ENCODE measurements at regions not wholly inside any gene's neighbourhood (a gene's known extent, or its start where the extent isn't known, plus 50 kb on each side); places are given as distances from the start of the nearest gene placed in this dataset.

DNA sequence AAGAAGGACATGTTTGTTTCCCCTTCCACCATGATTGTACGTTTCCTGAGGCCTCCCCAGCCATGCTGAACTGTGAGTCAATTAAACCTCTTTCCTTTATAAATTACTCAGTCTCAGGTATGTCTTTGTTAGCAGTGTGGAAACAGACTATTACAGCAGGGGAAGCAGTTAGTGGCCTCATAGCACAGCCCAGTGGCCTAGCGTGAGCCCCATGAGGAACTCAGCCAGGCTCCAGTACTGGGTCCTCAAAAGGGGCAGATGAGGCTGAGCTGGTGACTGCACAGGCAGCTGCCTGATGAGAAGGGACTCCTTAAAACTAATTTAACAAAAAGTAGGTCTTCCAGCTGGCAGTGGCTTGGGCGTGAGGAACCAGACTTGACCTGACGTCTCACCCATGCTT, 399.9 kb downstream of the CDH26 start:
- TF ChIP-seq OSR1 (CRISPR knock-in tag; IDR thresholded peaks at IDR 0.05) = no peak
- no peak for TF ChIP-seq ZNF8 (CRISPR knock-in tag; IDR thresholded peaks at IDR 0.05)
- TF ChIP-seq POU6F1 (CRISPR knock-in tag; IDR thresholded peaks at IDR 0.05; ENCODE audit: borderline replicate concordance, low read depth) = no peak
- TF ChIP-seq BACH2 (CRISPR knock-in tag; IDR thresholded peaks at IDR 0.05; ENCODE audit: borderline replicate concordance) = no peak
- no peak for TF ChIP-seq ISL1 (CRISPR knock-in tag; IDR thresholded peaks at IDR 0.05)
- TF ChIP-seq ZNF70 (CRISPR knock-in tag; IDR thresholded peaks at IDR 0.05) = no peak
- TF ChIP-seq ZFP30 (CRISPR knock-in tag; IDR thresholded peaks at IDR 0.05) = no peak
- no peak for TF ChIP-seq TOX (CRISPR knock-in tag; IDR thresholded peaks at IDR 0.05; ENCODE audit: borderline replicate concordance)
- TF ChIP-seq CSDC2 (CRISPR knock-in tag; IDR thresholded peaks at IDR 0.05) = no peak
- TF ChIP-seq TCF4 (CRISPR knock-in tag; IDR thresholded peaks at IDR 0.05; ENCODE audit: borderline replicate concordance) = no peak
- TF ChIP-seq PPARA (CRISPR knock-in tag; IDR thresholded peaks at IDR 0.05; ENCODE audit: borderline replicate concordance) = no peak
- ATAC-seq = no peak

- no peak for ATAC-seq
These were observed 400.8 kb downstream of the CDH26 start for GRCh38 chr20:60359010-60359409.

DNA sequence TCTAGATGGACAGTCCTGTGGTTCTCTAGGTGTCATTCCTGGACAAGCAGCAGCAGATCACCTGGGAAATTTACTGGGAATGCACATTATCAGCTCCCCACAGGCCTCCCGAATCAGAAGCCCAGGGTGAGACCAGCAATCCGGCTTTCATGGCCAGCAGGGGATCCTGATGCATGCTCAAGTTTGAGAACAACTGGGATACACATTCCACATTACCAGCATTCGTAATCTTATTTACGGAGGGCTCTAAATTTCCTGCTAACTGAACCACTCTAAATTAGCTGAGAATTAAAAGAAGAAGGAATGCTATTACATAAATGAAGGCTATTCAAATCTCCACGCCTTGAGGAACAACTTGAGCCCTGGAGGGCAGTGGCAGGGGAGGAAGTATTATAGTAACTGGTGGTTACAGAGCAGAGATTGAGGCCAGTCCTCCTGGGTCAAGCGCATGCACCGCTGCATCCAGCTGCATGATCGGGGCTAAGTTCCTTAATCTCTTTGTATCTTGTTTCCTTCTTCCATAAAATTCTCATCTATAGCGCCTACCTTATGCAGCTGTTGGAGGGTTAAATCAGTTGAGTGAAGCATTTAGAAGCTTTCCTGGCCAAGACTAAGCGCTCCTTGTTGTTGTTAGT, 403.7 kb downstream of the CDH26 start:
- no peak for ATAC-seq
- TF ChIP-seq ZNF565 (CRISPR knock-in tag; conservative IDR thresholded peaks at IDR 0.05; ENCODE audit: low read depth) (no peak), ZFP3 (CRISPR knock-in tag; IDR thresholded peaks at IDR 0.05) (no peak)

More at GRCh38 chr20:60359010-60359409, 400.8 kb downstream of the CDH26 start:
- TF ChIP-seq ISL1 (CRISPR knock-in tag; IDR thresholded peaks at IDR 0.05) = no peak
- no peak for TF ChIP-seq GLIS3 (CRISPR knock-in tag; IDR thresholded peaks at IDR 0.05)

DNA sequence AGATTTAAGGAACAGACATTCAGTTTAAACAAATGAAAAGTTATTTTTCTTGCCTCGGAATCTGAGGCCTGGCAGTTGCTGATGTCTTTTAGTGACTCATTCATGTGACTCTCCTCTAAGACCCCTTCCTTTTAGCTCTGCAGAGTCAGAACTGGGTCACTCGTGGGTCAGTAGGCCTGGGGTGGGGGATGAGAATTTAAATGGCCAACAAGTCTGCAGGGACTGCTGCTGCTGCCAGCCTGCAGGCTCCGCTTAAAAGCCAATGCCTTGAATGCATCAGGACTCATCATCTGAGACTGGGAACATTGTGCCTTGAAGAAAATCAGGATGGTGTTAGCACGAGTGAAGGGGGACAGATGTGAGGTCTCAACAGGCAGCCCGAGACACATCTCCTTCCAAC, 404.3 kb downstream of the CDH26 start:
- ATAC-seq = no peak

GRCh38 chr20:60363698-60364097, 405.5 kb downstream of the CDH26 start:
- no peak for ATAC-seq
- TF ChIP-seq ARNTL (CRISPR knock-in tag; IDR thresholded peaks at IDR 0.05; ENCODE audit: borderline replicate concordance, low read depth) (no peak), POU6F1 (CRISPR knock-in tag; IDR thresholded peaks at IDR 0.05; ENCODE audit: borderline replicate concordance, low read depth) (no peak), TCF4 (CRISPR knock-in tag; IDR thresholded peaks at IDR 0.05; ENCODE audit: borderline replicate concordance) (no peak), RARB (CRISPR knock-in tag; IDR thresholded peaks at IDR 0.05) (no peak), ZNF565 (CRISPR knock-in tag; conservative IDR thresholded peaks at IDR 0.05; ENCODE audit: low read depth) (no peak), OSR1 (CRISPR knock-in tag; IDR thresholded peaks at IDR 0.05) (no peak), PPARA (CRISPR knock-in tag; IDR thresholded peaks at IDR 0.05; ENCODE audit: borderline replicate concordance) (no peak), SNAI2 (CRISPR knock-in tag; IDR thresholded peaks at IDR 0.05) (no peak), BACH2 (CRISPR knock-in tag; IDR thresholded peaks at IDR 0.05; ENCODE audit: borderline replicate concordance) (no peak)
- TF ChIP-seq, protein P1, sequence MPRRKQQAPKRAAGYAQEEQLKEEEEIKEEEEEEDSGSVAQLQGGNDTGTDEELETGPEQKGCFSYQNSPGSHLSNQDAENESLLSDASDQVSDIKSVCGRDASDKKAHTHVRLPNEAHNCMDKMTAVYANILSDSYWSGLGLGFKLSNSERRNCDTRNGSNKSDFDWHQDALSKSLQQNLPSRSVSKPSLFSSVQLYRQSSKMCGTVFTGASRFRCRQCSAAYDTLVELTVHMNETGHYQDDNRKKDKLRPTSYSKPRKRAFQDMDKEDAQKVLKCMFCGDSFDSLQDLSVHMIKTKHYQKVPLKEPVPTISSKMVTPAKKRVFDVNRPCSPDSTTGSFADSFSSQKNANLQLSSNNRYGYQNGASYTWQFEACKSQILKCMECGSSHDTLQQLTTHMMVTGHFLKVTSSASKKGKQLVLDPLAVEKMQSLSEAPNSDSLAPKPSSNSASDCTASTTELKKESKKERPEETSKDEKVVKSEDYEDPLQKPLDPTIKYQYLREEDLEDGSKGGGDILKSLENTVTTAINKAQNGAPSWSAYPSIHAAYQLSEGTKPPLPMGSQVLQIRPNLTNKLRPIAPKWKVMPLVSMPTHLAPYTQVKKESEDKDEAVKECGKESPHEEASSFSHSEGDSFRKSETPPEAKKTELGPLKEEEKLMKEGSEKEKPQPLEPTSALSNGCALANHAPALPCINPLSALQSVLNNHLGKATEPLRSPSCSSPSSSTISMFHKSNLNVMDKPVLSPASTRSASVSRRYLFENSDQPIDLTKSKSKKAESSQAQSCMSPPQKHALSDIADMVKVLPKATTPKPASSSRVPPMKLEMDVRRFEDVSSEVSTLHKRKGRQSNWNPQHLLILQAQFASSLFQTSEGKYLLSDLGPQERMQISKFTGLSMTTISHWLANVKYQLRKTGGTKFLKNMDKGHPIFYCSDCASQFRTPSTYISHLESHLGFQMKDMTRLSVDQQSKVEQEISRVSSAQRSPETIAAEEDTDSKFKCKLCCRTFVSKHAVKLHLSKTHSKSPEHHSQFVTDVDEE (CRISPR knock-in tag; IDR thresholded peaks at IDR 0.05) = no peak
- TF ChIP-seq, protein P2, sequence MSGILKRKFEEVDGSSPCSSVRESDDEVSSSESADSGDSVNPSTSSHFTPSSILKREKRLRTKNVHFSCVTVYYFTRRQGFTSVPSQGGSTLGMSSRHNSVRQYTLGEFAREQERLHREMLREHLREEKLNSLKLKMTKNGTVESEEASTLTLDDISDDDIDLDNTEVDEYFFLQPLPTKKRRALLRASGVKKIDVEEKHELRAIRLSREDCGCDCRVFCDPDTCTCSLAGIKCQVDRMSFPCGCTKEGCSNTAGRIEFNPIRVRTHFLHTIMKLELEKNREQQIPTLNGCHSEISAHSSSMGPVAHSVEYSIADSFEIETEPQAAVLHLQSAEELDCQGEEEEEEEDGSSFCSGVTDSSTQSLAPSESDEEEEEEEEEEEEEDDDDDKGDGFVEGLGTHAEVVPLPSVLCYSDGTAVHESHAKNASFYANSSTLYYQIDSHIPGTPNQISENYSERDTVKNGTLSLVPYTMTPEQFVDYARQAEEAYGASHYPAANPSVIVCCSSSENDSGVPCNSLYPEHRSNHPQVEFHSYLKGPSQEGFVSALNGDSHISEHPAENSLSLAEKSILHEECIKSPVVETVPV (CRISPR knock-in tag; IDR thresholded peaks at IDR 0.05) = no peak

More for the DNA sequence above, 404.3 kb downstream of the CDH26 start:
- TF ChIP-seq, protein P3, sequence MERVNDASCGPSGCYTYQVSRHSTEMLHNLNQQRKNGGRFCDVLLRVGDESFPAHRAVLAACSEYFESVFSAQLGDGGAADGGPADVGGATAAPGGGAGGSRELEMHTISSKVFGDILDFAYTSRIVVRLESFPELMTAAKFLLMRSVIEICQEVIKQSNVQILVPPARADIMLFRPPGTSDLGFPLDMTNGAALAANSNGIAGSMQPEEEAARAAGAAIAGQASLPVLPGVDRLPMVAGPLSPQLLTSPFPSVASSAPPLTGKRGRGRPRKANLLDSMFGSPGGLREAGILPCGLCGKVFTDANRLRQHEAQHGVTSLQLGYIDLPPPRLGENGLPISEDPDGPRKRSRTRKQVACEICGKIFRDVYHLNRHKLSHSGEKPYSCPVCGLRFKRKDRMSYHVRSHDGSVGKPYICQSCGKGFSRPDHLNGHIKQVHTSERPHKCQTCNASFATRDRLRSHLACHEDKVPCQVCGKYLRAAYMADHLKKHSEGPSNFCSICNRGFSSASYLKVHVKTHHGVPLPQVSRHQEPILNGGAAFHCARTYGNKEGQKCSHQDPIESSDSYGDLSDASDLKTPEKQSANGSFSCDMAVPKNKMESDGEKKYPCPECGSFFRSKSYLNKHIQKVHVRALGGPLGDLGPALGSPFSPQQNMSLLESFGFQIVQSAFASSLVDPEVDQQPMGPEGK (CRISPR knock-in tag; IDR thresholded peaks at IDR 0.05; ENCODE audit: borderline replicate concordance) = no peak
- TF ChIP-seq BACH2 (CRISPR knock-in tag; IDR thresholded peaks at IDR 0.05; ENCODE audit: borderline replicate concordance) = no peak
- TF ChIP-seq ZFP3 (CRISPR knock-in tag; IDR thresholded peaks at IDR 0.05) = no peak
- TF ChIP-seq SNAI2 (CRISPR knock-in tag; IDR thresholded peaks at IDR 0.05) = no peak
- TF ChIP-seq, protein P2 (CRISPR knock-in tag; IDR thresholded peaks at IDR 0.05) = no peak
- no peak for TF ChIP-seq RARB (CRISPR knock-in tag; IDR thresholded peaks at IDR 0.05)
- TF ChIP-seq ZC3H10 (CRISPR knock-in tag; IDR thresholded peaks at IDR 0.05) = no peak
- TF ChIP-seq TOX (CRISPR knock-in tag; IDR thresholded peaks at IDR 0.05; ENCODE audit: borderline replicate concordance) = no peak
